ENCODE measurements at regions not wholly inside any gene's neighbourhood (a gene's known extent, or its start where the extent isn't known, plus 50 kb on each side); places are given as distances from the start of the nearest gene placed in this dataset.

GRCh38 chr2:220034426-220035130 is 407.1 kb downstream of the SLC4A3 start:
- no peak overlapping the region for H3K4me3 ChIP-seq (ENCODE audit: low read depth, low read length)
- DNase-seq (ENCODE audit: low read depth), result no peak
- no peak for TF ChIP-seq CTCF (IDR thresholded peaks at IDR 0.05; ENCODE audit: low read depth, low read length, missing control alignments)
- in situ Hi-C loops (cut with HindIII; ENCODE audit: low sequenced_read_pairs), result no loop called here

- no peak overlapping the region for H3K4me3 ChIP-seq (ENCODE audit: low read depth, low read length)
- in situ Hi-C loops (cut with HindIII; ENCODE audit: low sequenced_read_pairs), result no loop called here
- DNase-seq (ENCODE audit: low read depth), result no peak
- TF ChIP-seq CTCF (IDR thresholded peaks at IDR 0.05; ENCODE audit: low read depth, low read length, missing control alignments), result no peak
Measured at GRCh38 chr2:220036431-220036830, 409.0 kb downstream of the SLC4A3 start.

GRCh38 chr2:220040346-220040745 is 412.9 kb downstream of the SLC4A3 start:
- no peak for DNase-seq (ENCODE audit: low read depth)
- in situ Hi-C loops (cut with HindIII; ENCODE audit: low sequenced_read_pairs), result no loop called here
- TF ChIP-seq CTCF (IDR thresholded peaks at IDR 0.05; ENCODE audit: low read depth, low read length, missing control alignments), result no peak
- H3K4me3 ChIP-seq (ENCODE audit: low read depth, low read length), result no peak overlapping the region

- no peak for TF ChIP-seq CTCF (IDR thresholded peaks at IDR 0.05; ENCODE audit: low read depth, low read length, missing control alignments)
- in situ Hi-C loops (cut with HindIII; ENCODE audit: low sequenced_read_pairs), result no loop called here
- no peak for DNase-seq (ENCODE audit: low read depth)
- no peak overlapping the region for H3K4me3 ChIP-seq (ENCODE audit: low read depth, low read length)
Measured at GRCh38 chr2:220041447-220041846, 414.0 kb downstream of the SLC4A3 start.

- in situ Hi-C loops (cut with HindIII; ENCODE audit: low sequenced_read_pairs), result no loop called here
- no peak for TF ChIP-seq CTCF (IDR thresholded peaks at IDR 0.05; ENCODE audit: low read depth, low read length, missing control alignments)
- peak; percentile 16 for DNase-seq (ENCODE audit: low read depth)
- H3K4me3 ChIP-seq (ENCODE audit: low read depth, low read length), result no peak overlapping the region
Measured at GRCh38 chr2:220043155-220043989, 415.9 kb downstream of the SLC4A3 start.

GRCh38 chr2:220043990-220044335 is 416.5 kb downstream of the SLC4A3 start:
- DNase-seq (ENCODE audit: low read depth), result no peak
- H3K4me3 ChIP-seq (ENCODE audit: low read depth, low read length), result no peak overlapping the region
- in situ Hi-C loops (cut with HindIII; ENCODE audit: low sequenced_read_pairs), result no loop called here
- no peak for TF ChIP-seq CTCF (IDR thresholded peaks at IDR 0.05; ENCODE audit: low read depth, low read length, missing control alignments)

Data from astrocyte of the cerebellum (primary cell).